ENCODE measurements at regions not wholly inside any gene's neighbourhood (a gene's known extent, or its start where the extent isn't known, plus 50 kb on each side); places are given as distances from the start of the nearest gene placed in this dataset.
"Not testable (repeated sequence)": the region's sequence is repeated elsewhere in the genome, so short reads cannot be mapped to it uniquely, and the experiment has no call there.

GRCh38 chr2:194822657-194823056, 834.4 kb upstream of the SLC39A10 start:
- Mint-ChIP-seq H3K27me3 (ENCODE audit: low read depth, poor library complexity) (no peaks in the 10 kb centered on the region), H3K4me3 (no peak overlapping the region), H3K4me1 (no peaks in the 10 kb centered on the region), H3K9me3 (no peaks in the 10 kb centered on the region), H3K36me3 (ENCODE audit: low read depth) (no peaks in the 10 kb centered on the region), H3K27ac (no peak overlapping the region)
- no peak for DNase-seq
- TF ChIP-seq CTCF (IDR thresholded peaks at IDR 0.05), result no peak

GRCh38 chr2:194822097-194822496, 834.9 kb upstream of the SLC39A10 start:
- Mint-ChIP-seq H3K4me3 (no peak overlapping the region), H3K27ac (no peak overlapping the region), H3K9me3 (no peaks in the 10 kb centered on the region), H3K36me3 (ENCODE audit: low read depth) (no peaks in the 10 kb centered on the region), H3K27me3 (ENCODE audit: low read depth, poor library complexity) (no peaks in the 10 kb centered on the region), H3K4me1 (no peaks in the 10 kb centered on the region)
- no peak for TF ChIP-seq CTCF (IDR thresholded peaks at IDR 0.05)
- DNase-seq, result no peak

GRCh38 chr2:194819367-194819766, 837.7 kb upstream of the SLC39A10 start:
- Mint-ChIP-seq H3K27ac (no peak overlapping the region), H3K36me3 (ENCODE audit: low read depth) (no peaks in the 10 kb centered on the region), H3K9me3 (no peaks in the 10 kb centered on the region), H3K4me3 (no peak overlapping the region), H3K27me3 (ENCODE audit: low read depth, poor library complexity) (no peaks in the 10 kb centered on the region), H3K4me1 (no peaks in the 10 kb centered on the region)
- no peak for TF ChIP-seq CTCF (IDR thresholded peaks at IDR 0.05)
- DNase-seq, result no peak

- no peaks in the 10 kb centered on the region for H3K9me3 Mint-ChIP-seq
- H3K4me1 Mint-ChIP-seq, result no peaks in the 10 kb centered on the region
These were observed 841.6 kb upstream of the SLC39A10 start for GRCh38 chr2:194815475-194815874.

GRCh38 chr2:194802589-194802988, 854.4 kb upstream of the SLC39A10 start:
- Mint-ChIP-seq H3K27me3 (ENCODE audit: low read depth, poor library complexity) (no peaks in the 10 kb centered on the region), H3K36me3 (ENCODE audit: low read depth) (no peaks in the 10 kb centered on the region), H3K4me3 (no peak overlapping the region), H3K9me3 (peaks cover 13% of the 10 kb centered on the region), H3K4me1 (no peaks in the 10 kb centered on the region), H3K27ac (no peak overlapping the region)
- no peak for DNase-seq
- no peak for TF ChIP-seq CTCF (IDR thresholded peaks at IDR 0.05)

More at GRCh38 chr2:194815475-194815874, 841.6 kb upstream of the SLC39A10 start:
- no peaks in the 10 kb centered on the region for H3K36me3 Mint-ChIP-seq (ENCODE audit: low read depth)
- no peak overlapping the region for H3K27ac Mint-ChIP-seq
- no peaks in the 10 kb centered on the region for H3K27me3 Mint-ChIP-seq (ENCODE audit: low read depth, poor library complexity)
- no peak for DNase-seq
- no peak for TF ChIP-seq CTCF (IDR thresholded peaks at IDR 0.05)
- no peak overlapping the region for H3K4me3 Mint-ChIP-seq

- not testable (repeated sequence) for H3K36me3 Mint-ChIP-seq (ENCODE audit: low read depth); DNase-seq; H3K4me3 Mint-ChIP-seq; H3K9me3 Mint-ChIP-seq; H3K27ac Mint-ChIP-seq; H3K4me1 Mint-ChIP-seq; H3K27me3 Mint-ChIP-seq (ENCODE audit: low read depth, poor library complexity)
These were observed 870.0 kb upstream of the SLC39A10 start for GRCh38 chr2:194787071-194787470.

- H3K27ac Mint-ChIP-seq; H3K4me1 Mint-ChIP-seq; DNase-seq; H3K4me3 Mint-ChIP-seq; H3K36me3 Mint-ChIP-seq (ENCODE audit: low read depth); H3K27me3 Mint-ChIP-seq (ENCODE audit: low read depth, poor library complexity): not testable (repeated sequence)
- H3K9me3 Mint-ChIP-seq, result peaks cover 11% of the 10 kb centered on the region
These were observed 885.6 kb upstream of the SLC39A10 start for GRCh38 chr2:194771394-194771793.
